ENCODE measurements at regions not wholly inside any gene's neighbourhood (a gene's known extent, or its start where the extent isn't known, plus 50 kb on each side); places are given as distances from the start of the nearest gene placed in this dataset.

DNA sequence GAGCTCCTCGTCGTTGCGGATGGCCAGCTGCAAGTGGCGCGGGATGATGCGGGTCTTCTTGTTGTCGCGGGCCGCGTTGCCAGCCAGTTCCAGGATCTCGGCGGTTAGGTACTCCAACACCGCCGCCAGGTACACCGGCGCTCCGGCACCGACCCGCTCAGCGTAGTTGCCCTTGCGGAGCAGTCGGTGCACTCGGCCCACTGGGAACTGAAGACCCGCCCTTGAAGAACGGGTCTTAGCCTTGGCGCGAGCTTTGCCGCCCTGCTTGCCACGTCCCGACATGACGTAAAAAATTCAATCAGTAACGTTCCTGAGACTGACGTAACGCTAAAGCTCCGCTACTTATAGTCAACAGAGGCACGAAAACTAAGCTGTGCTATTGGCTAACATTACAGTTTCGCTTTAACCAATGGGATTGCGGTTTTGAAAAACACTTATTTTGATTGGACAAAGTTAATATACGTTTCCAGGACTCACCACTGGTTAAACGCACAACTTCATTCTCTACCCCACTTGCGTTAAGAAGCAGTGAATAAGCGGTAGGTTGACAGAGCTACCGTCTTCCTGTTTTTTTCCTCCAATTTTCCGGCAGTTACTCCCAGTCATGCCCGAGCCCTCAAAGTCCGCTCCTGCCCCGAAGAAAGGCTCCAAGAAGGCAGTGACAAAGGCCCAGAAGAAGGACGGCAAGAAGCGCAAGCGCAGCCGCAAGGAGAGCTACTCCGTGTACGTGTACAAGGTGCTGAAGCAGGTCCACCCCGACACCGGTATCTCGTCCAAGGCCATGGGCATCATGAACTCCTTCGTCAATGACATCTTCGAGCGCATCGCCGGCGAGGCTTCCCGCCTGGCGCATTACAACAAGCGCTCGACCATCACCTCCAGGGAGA, 73.9 kb downstream of the OR2B2 start (continued):
- TF ChIP-seq, protein P1, sequence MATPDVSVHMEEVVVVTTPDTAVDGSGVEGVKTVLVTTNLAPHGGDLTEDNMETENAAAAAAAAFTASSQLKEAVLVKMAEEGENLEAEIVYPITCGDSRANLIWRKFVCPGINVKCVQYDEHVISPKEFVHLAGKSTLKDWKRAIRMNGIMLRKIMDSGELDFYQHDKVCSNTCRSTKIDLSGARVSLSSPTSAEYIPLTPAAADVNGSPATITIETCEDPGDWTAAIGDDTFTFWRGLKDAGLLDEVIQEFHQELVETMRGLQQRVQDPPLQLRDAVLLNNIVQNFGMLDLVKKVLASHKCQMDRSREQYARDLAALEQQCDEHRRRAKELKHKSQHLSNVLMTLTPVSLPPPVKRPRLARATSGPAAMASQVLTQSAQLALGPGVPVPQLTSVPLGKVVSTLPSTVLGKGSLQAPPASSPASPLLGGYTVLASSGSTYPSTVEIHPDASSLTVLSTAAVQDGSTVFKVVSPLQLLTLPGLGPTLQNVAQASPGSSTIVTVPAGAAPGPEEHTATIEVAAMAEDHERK (CRISPR knock-in tag; IDR thresholded peaks at IDR 0.05; ENCODE audit: low read depth), result peak; percentile 50; the same call in 1 of the 2 replicates
- TF ChIP-seq ATF7 (IDR thresholded peaks at IDR 0.05) (peak; percentile 95), ATF7 (CRISPR knock-in tag; IDR thresholded peaks at IDR 0.05) (peak; percentile 87; the same call in 1 of the 2 replicates), ZNF362 (CRISPR knock-in tag; IDR thresholded peaks at IDR 0.05; ENCODE audit: borderline replicate concordance) (peak; percentile 31; the same call in 1 of the 2 replicates), KLF16 (CRISPR knock-in tag; IDR thresholded peaks at IDR 0.05) (peak in 1 of 2 experiments; percentile 52; a peak in 1 of 4 replicates), ZNF296 (CRISPR knock-in tag; conservative IDR thresholded peaks at IDR 0.05) (0 out of 2 replicates have a peak, but pooled peaks have one; percentile 71), ZFP1 (CRISPR knock-in tag; IDR thresholded peaks at IDR 0.05) (0 out of 2 replicates have a peak, but pooled peaks have one; percentile 25), ZNF225 (CRISPR knock-in tag; IDR thresholded peaks at IDR 0.05) (peak; percentile 81), CHCHD3 (CRISPR knock-in tag; IDR thresholded peaks at IDR 0.05) (peak; percentile 69; the same call in 1 of the 2 replicates), NFKB2 (CRISPR knock-in tag; IDR thresholded peaks at IDR 0.05; ENCODE audit: borderline replicate concordance) (peak; percentile 86; the same call in 1 of the 2 replicates), ZNF562 (CRISPR knock-in tag; IDR thresholded peaks at IDR 0.05; ENCODE audit: borderline replicate concordance) (no peak; the same call in 1 of the 2 replicates), REL (CRISPR knock-in tag; conservative IDR thresholded peaks at IDR 0.05) (no peak), KLF9 (CRISPR knock-in tag; IDR thresholded peaks at IDR 0.05; ENCODE audit: low read depth) (0 out of 2 replicates have a peak, but pooled peaks have one; percentile 57), ESRRA (CRISPR knock-in tag; IDR thresholded peaks at IDR 0.05; ENCODE audit: low read depth) (no peak), MLLT10 (CRISPR knock-in tag; IDR thresholded peaks at IDR 0.05) (no peak), POGZ (CRISPR knock-in tag; IDR thresholded peaks at IDR 0.05) (peak; percentile 94), SP5 (CRISPR knock-in tag; IDR thresholded peaks at IDR 0.05; ENCODE audit: borderline replicate concordance, low read depth) (peak; percentile 2), PLSCR1 (CRISPR knock-in tag; IDR thresholded peaks at IDR 0.05; ENCODE audit: borderline replicate concordance) (no peak; the same call in 1 of the 2 replicates), ZNF331 (CRISPR knock-in tag; IDR thresholded peaks at IDR 0.05) (no peak; the same call in 1 of the 2 replicates)

All from HepG2 (cell line).